AG04450 (cell line): ENCODE measurements at regions not wholly inside any gene's neighbourhood (a gene's known extent, or its start where the extent isn't known, plus 50 kb on each side); places are given as distances from the start of the nearest gene placed in this dataset.

Source experiments
- CTCF ChIA-PET: fragments of 300-600, 350-600 bp; formaldehyde crosslinking; extraction: SDS; loops from one replicate; lab custom pipeline; 2022; ENCODE audit warnings: antibody characterized with exemption, inconsistent platforms; lab: Charles Lee
- POLR2A ChIA-PET: fragments of 350-600 bp; formaldehyde crosslinking; extraction: SDS; loops from one replicate; lab custom pipeline; 2021; ENCODE audit warnings: antibody characterized with exemption, inconsistent platforms; lab: Yijun Ruan, JAX
- DNase-seq: peaks from one replicate; pipeline ENCODE4 v3.0.0-alpha.2; 2011; ENCODE audit warnings: low read depth, low spot score
- H3K27ac ChIP-seq: one replicate; pipeline ENCODE4 v1.5.1; 2012; ENCODE audit warnings: low read depth, low read length, control low read depth
- H3K27me3 ChIP-seq: one replicate; pipeline ENCODE4 v1.6.0; 2012; ENCODE audit warnings: low read length; ENCODE audit not compliant: control insufficient read depth, insufficient read depth
- H3K4me3 ChIP-seq: 2 replicates; pipeline ENCODE4 v1.5.1; 2011; ENCODE audit warnings: mild to moderate bottlenecking, low read depth, low read length, control low read depth
- H3K9me3 ChIP-seq: 2 replicates; pipeline ENCODE4 v1.5.1; 2012; ENCODE audit warnings: low read length; ENCODE audit not compliant: control insufficient read depth, insufficient read depth
- TF ChIP-seq, protein P1 (sequence below): IDR thresholded peaks from 2 replicates; pipeline ENCODE4 v1.5.1; 2011; ENCODE audit warnings: low read depth, low read length, control low read depth, inconsistent platforms

GRCh38 chr17:5942687-5943086 lies 127.5 kb upstream of the WSCD1 start:
- H3K9me3 ChIP-seq = no peaks in the 10 kb centered on the region; the same call in 1 of the 2 replicates
- no peaks in the 10 kb centered on the region for H3K27me3 ChIP-seq
- DNase-seq = no peak
- POLR2A ChIA-PET = no interaction called here
- TF ChIP-seq, protein P1, sequence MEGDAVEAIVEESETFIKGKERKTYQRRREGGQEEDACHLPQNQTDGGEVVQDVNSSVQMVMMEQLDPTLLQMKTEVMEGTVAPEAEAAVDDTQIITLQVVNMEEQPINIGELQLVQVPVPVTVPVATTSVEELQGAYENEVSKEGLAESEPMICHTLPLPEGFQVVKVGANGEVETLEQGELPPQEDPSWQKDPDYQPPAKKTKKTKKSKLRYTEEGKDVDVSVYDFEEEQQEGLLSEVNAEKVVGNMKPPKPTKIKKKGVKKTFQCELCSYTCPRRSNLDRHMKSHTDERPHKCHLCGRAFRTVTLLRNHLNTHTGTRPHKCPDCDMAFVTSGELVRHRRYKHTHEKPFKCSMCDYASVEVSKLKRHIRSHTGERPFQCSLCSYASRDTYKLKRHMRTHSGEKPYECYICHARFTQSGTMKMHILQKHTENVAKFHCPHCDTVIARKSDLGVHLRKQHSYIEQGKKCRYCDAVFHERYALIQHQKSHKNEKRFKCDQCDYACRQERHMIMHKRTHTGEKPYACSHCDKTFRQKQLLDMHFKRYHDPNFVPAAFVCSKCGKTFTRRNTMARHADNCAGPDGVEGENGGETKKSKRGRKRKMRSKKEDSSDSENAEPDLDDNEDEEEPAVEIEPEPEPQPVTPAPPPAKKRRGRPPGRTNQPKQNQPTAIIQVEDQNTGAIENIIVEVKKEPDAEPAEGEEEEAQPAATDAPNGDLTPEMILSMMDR = no peak
- H3K27ac ChIP-seq = no peak overlapping the region
- H3K4me3 ChIP-seq = no peak overlapping the region
- CTCF ChIA-PET = no interaction called here

GRCh38 chr17:5943232-5943631 lies 126.9 kb upstream of the WSCD1 start:
- ChIA-PET POLR2A (no interaction called here), CTCF (no interaction called here)
- DNase-seq = no peak
- H3K27ac ChIP-seq = no peak overlapping the region
- TF ChIP-seq, protein P1 = no peak
- no peak overlapping the region for H3K4me3 ChIP-seq
- no peaks in the 10 kb centered on the region for H3K27me3 ChIP-seq
- H3K9me3 ChIP-seq = no peaks in the 10 kb centered on the region; the same call in 1 of the 2 replicates

DNA sequence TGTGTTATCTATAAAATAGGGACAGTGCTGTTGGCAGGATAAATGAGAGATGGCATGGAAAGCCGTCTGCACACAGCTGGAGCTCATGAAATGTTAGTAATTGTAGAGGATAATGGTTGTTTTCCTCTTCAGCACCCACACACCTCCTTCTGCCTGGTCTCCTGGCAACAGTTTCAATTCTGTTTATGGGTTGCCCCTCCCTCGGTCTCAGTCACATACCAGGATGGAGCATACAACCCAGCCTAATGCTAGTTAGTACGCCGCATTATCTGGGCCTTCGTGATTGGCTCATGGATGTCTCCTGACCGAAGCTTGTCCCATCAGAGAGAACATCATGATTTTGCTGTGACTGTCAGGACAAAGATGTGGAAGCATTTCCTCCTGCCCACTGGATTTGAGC lies 126.2 kb upstream of the WSCD1 start:
- POLR2A ChIA-PET = no interaction called here

GRCh38 chr17:5947701-5948180 lies 122.4 kb upstream of the WSCD1 start:
- CTCF ChIA-PET = no interaction called here
- POLR2A ChIA-PET = no interaction called here
- H3K27ac ChIP-seq = no peak overlapping the region
- TF ChIP-seq, protein P1 = no peak
- H3K4me3 ChIP-seq = no peak overlapping the region
- peaks cover 2% of the 10 kb centered on the region for H3K27me3 ChIP-seq
- no peak for DNase-seq
- H3K9me3 ChIP-seq = no peaks in the 10 kb centered on the region

More for the DNA sequence above, 126.2 kb upstream of the WSCD1 start:
- H3K9me3 ChIP-seq = no peaks in the 10 kb centered on the region; the same call in 1 of the 2 replicates
- H3K27ac ChIP-seq = no peak overlapping the region
- no peak overlapping the region for H3K4me3 ChIP-seq
- DNase-seq = no peak
- CTCF ChIA-PET = no interaction called here
- TF ChIP-seq, protein P1 = no peak
- H3K27me3 ChIP-seq = no peaks in the 10 kb centered on the region

GRCh38 chr17:5948811-5949210 lies 121.4 kb upstream of the WSCD1 start:
- DNase-seq = no peak
- Histone ChIP-seq H3K4me3 (no peak overlapping the region), H3K27me3 (peaks cover 2% of the 10 kb centered on the region), H3K9me3 (no peaks in the 10 kb centered on the region), H3K27ac (no peak overlapping the region)
- CTCF ChIA-PET = no interaction called here
- TF ChIP-seq, protein P1 = no peak
- POLR2A ChIA-PET = no interaction called here
